Smooth muscle cell (in vitro differentiated cells): ENCODE measurements at regions not wholly inside any gene's neighbourhood (a gene's known extent, or its start where the extent isn't known, plus 50 kb on each side); places are given as distances from the start of the nearest gene placed in this dataset.

Experiments used
- DNase-seq: peaks from one replicate; lab custom pipeline; 2025; ENCODE audit not compliant: unreplicated experiment; lab: John Stamatoyannopoulos, UW
- H2AFZ ChIP-seq: fragments of 200-600 bp; sonication (generic); 2 replicates; pipeline ENCODE4 v1.6.0; 2016; ENCODE audit warnings: antibody characterized with exemption, low read depth, mild to moderate bottlenecking
- H3F3A ChIP-seq: fragments of 200-600 bp; sonication (generic); 2 replicates; pipeline ENCODE4 v1.6.0; 2017; ENCODE audit warnings: antibody characterized with exemption, low read depth
- H3K27ac ChIP-seq: fragments of 200-600 bp; sonication (generic); 2 replicates; pipeline ENCODE4 v1.5.1; 2016; ENCODE audit warnings: low read depth, mild to moderate bottlenecking
- H3K27me3 ChIP-seq: fragments of 200-600 bp; sonication (generic); 2 replicates; pipeline ENCODE4 v1.6.1; 2016; ENCODE audit warnings: low read depth, mild to moderate bottlenecking
- H3K36me3 ChIP-seq: fragments of 200-600 bp; sonication (generic); 2 replicates; pipeline ENCODE4 v1.5.1; 2016; ENCODE audit warnings: low read depth
- H3K4me1 ChIP-seq: fragments of 200-600 bp; sonication (generic); 2 replicates; pipeline ENCODE4 v1.5.1; 2016; ENCODE audit warnings: low read depth
- H3K4me2 ChIP-seq: fragments of 200-600 bp; sonication (generic); 2 replicates; pipeline ENCODE4 v1.6.0; 2016; ENCODE audit warnings: mild to moderate bottlenecking
- H3K4me3 ChIP-seq: fragments of 200-600 bp; sonication (generic); 2 replicates; pipeline ENCODE4 v1.5.1; 2016; ENCODE audit warnings: mild to moderate bottlenecking
- H3K79me2 ChIP-seq: fragments of 200-600 bp; sonication (generic); 2 replicates; pipeline ENCODE4 v1.6.0; 2016; ENCODE audit warnings: low read depth, mild to moderate bottlenecking
- H3K9ac ChIP-seq: fragments of 200-600 bp; sonication (generic); 2 replicates; pipeline ENCODE4 v1.6.0; 2016; ENCODE audit warnings: low read depth
- H3K9me3 ChIP-seq: fragments of 200-600 bp; sonication (generic); replicated peaks from 2 replicates; pipeline ENCODE4 v1.5.1; 2016; ENCODE audit warnings: low read depth
- H4K20me1 ChIP-seq: fragments of 200-600 bp; sonication (generic); 2 replicates; pipeline ENCODE4 v1.6.0; 2016; ENCODE audit warnings: low read depth
- WGBS: methylation state at CpG from one replicate; pipeline ENCODE4 v1.1.7; 2016; ENCODE audit warnings: low lambda C conversion rate; 5-methylcytosine and 5-hydroxymethylcytosine counted together
- TF ChIP-seq, protein P1 (sequence below): fragments of 200-600 bp; sonication (generic); IDR thresholded peaks from 2 replicates; pipeline ENCODE4 v1.5.1; 2017; ENCODE audit warnings: borderline replicate concordance, mild to moderate bottlenecking, antibody characterized with exemption; ENCODE audit not compliant: insufficient read depth, poor library complexity, severe bottlenecking

DNA sequence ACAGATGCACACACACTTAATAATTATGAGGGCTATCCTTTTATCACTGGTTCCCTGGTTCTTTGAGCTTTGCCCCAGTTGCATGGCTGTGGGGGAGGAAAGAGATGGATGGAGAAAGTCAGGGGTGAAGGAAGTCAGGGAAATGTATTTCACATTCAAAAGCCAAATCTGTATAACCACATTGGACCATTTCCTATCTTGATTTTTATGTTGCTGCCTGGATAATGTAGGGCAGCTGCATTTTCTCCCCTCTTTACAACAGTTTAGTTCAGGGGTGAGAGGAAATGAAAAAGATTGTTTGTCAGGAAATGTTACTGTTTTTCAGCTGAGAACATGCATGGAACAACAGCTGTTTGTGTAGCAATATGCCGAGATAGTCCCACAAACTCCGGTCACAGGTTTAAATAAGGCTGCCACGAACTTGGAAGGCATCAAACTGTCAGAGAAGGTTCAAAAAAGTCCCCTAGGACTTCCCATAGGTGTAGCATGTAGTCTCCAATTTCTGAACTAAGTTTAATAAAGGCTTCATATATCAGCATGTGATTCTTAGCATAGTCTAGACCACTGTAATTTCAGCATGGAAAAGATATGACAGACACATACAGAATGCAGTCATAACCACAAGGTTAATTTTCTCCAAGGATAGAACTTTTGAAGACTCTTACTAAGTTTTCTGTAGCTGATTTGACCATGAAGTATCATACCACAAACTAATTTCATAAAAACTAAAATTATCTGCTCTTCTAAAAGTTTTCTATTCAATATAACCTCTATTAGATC, 82.1 kb upstream of the COL21A1 start:
- Histone ChIP-seq H3K9me3 (no peaks in the 10 kb centered on the region), H3K4me1 (no peaks in the 10 kb centered on the region), H3K79me2 (no peaks in the 10 kb centered on the region), H4K20me1 (no peaks in the 10 kb centered on the region), H3K27ac (peak overlapping the region; percentile 81), H3K4me3 (no peak overlapping the region), H3K27me3 (no peaks in the 10 kb centered on the region), H2AFZ (peak overlapping the region; percentile 61), H3F3A (no peaks in the 10 kb centered on the region), H3K36me3 (no peaks in the 10 kb centered on the region), H3K4me2 (peak overlapping the region; percentile 16), H3K9ac (peak overlapping the region; percentile 11)
- DNase-seq: no peak
- TF ChIP-seq, protein P1, sequence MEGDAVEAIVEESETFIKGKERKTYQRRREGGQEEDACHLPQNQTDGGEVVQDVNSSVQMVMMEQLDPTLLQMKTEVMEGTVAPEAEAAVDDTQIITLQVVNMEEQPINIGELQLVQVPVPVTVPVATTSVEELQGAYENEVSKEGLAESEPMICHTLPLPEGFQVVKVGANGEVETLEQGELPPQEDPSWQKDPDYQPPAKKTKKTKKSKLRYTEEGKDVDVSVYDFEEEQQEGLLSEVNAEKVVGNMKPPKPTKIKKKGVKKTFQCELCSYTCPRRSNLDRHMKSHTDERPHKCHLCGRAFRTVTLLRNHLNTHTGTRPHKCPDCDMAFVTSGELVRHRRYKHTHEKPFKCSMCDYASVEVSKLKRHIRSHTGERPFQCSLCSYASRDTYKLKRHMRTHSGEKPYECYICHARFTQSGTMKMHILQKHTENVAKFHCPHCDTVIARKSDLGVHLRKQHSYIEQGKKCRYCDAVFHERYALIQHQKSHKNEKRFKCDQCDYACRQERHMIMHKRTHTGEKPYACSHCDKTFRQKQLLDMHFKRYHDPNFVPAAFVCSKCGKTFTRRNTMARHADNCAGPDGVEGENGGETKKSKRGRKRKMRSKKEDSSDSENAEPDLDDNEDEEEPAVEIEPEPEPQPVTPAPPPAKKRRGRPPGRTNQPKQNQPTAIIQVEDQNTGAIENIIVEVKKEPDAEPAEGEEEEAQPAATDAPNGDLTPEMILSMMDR: no peak
- WGBS: 59% methylated on average over 3 of the region's 3 CpGs

DNA sequence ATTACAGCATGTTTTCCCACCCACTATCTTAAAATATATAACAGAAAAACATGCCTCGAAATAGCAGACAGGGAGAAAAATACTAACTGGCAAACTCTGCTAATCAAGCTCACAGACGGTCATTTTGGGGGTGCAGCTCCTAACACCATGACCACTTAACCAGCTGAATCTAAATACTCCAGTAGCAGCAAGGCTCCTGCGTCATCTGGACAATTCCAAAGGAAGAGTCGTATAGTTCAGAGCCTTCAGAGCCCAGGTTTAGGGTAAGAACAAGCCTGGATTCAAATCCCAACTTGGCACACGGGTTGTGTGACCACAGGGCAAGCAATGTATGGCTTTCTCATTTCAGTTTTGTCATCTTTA, 81.3 kb upstream of the COL21A1 start:
- Histone ChIP-seq H3F3A (no peaks in the 10 kb centered on the region), H2AFZ (no peak overlapping the region), H3K4me3 (no peak overlapping the region), H3K27ac (peak overlapping the region; percentile 81), H3K4me2 (no peak overlapping the region), H3K27me3 (no peaks in the 10 kb centered on the region), H3K36me3 (no peaks in the 10 kb centered on the region), H3K79me2 (no peaks in the 10 kb centered on the region), H4K20me1 (no peaks in the 10 kb centered on the region), H3K9me3 (no peaks in the 10 kb centered on the region), H3K4me1 (no peaks in the 10 kb centered on the region), H3K9ac (no peak overlapping the region)
- DNase-seq: no peak
- TF ChIP-seq, protein P1: no peak
- 82% methylated on average over 5 of the region's 5 CpGs for WGBS

GRCh38 chr6:56327946-56328727, 80.8 kb upstream of the COL21A1 start:
- Histone ChIP-seq H3K36me3 (no peaks in the 10 kb centered on the region), H3K9ac (no peak overlapping the region), H3K79me2 (no peaks in the 10 kb centered on the region), H2AFZ (no peak overlapping the region), H3K9me3 (no peaks in the 10 kb centered on the region), H3K27me3 (no peaks in the 10 kb centered on the region), H3K4me3 (no peak overlapping the region), H3F3A (no peaks in the 10 kb centered on the region), H3K4me1 (no peaks in the 10 kb centered on the region), H3K27ac (no peak overlapping the region), H4K20me1 (no peaks in the 10 kb centered on the region), H3K4me2 (no peak overlapping the region)
- no peak for DNase-seq
- TF ChIP-seq, protein P1: no peak
- 90% methylated on average over 3 of the region's 3 CpGs for WGBS
